AML-193 (cell line): ENCODE measurements at regions not wholly inside any gene's neighbourhood (a gene's known extent, or its start where the extent isn't known, plus 50 kb on each side); places are given as distances from the start of the nearest gene placed in this dataset.

Experiments used
- DNase-seq, 2 experiments: peaks; one replicate each; lab custom pipeline; 2025; lab: John Stamatoyannopoulos, UW

DNA sequence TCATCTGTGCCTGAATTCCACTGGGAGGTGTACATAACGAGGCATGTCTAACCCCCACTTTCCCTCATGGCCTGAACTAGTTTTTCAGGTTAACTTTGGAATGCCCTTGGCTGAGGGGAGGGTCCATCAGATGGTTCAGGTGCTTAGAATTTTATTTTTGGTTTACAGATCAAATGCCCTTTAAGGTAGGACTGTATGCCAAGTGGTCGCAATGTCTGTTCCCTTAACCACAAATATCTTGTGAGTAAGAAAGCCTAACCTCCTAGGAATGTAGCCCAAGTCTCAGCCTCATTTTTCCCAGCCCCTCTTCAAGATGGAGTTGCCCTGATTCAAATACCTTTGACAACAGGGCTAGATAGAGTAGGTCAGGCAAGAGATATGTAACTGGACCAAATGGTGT lies 78.4 kb downstream of the RNASET2 start:
- no peak for DNase-seq

DNA sequence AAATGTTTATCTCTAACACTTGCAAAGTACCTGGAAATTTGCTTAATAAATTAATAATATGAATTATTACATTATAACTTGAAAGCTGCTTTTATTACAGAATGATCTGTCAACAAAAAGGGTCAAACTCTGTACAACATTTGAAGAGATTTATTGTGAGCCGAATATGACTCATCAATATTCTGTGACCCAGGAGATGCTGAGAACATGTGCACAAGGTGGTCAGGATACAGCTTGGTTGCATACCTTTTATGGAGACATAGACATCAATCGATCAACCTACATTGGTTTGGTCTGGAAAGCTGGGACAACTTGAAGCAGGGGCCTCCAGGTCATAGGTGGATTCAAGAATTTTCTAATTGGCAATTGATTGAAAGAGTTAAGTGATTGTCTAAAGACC lies 79.0 kb downstream of the RNASET2 start:
- DNase-seq: no peak

GRCh38 chr6:166872531-166873009 lies 83.8 kb downstream of the RNASET2 start:
- no peak for DNase-seq

GRCh38 chr6:166870602-166871208 lies 85.6 kb downstream of the RNASET2 start:
- DNase-seq: no peak

GRCh38 chr6:166866839-166867637 lies 89.3 kb downstream of the RNASET2 start:
- DNase-seq: no peak

DNA sequence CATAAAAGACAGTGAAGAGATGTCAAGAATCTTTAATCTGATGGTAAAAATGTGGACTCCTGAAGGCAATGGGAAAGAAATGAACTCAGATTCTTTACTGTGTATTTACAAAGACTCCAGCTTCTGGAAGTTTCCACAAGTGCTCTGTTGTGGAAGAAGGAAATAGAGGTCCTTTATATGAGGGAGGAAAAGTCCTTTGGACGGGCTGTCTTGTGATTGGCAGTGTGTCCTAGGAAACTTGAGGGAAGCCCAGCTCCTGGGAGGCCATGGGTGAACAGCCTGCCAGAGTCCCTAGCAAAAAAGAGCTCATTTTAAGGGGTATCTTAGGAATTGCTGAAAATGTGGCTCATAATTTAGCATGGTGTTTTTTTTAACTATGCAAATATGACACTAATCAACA lies 92.0 kb downstream of the RNASET2 start:
- no peak for DNase-seq

GRCh38 chr6:166862978-166863530 lies 93.3 kb downstream of the RNASET2 start:
- DNase-seq: no peak

- no peak for DNase-seq
Measured at GRCh38 chr6:166862287-166862977, 93.9 kb downstream of the RNASET2 start.

DNA sequence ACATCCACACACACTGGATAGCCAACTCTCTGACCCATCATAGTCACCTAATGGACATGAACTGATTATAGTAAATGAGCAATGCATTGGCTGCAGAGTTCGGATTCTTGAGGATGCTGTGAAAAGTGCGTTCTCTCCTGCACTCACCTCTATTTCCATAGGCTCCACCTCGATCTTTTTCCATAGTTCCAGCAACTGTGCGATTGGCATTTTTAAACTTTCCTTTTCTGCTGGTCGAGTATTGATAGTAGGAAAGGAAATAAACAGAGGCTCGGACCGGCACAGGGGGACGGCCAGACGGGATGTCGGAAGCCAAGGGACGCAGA lies 94.4 kb downstream of the RNASET2 start:
- no peak for DNase-seq

DNA sequence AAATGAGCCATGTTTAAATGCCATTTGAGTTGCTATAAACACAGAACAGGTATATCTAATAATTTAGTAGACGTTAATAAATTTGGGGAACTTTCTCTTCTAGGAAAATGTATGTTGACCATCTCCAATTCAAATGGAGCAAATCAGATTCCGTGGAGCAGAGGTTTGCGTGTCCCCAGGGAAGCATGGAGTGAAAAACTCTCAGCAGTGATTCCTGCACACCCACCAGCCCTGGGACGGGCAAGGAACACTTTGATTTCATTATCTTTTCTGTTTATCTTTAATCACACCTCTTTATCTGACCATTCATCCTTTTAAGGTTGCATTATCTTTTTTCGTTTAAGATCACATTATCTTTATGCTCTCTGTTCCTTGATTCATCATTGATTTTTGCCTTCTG lies 95.0 kb downstream of the RNASET2 start:
- no peak for DNase-seq

GRCh38 chr6:166860392-166860791 lies 96.0 kb downstream of the RNASET2 start:
- DNase-seq: no peak

GRCh38 chr6:166855416-166855815 lies 100.9 kb downstream of the RNASET2 start:
- DNase-seq: peak; percentile 33 to 35

GRCh38 chr6:166853371-166854325 lies 102.7 kb downstream of the RNASET2 start:
- DNase-seq: no peak

DNA sequence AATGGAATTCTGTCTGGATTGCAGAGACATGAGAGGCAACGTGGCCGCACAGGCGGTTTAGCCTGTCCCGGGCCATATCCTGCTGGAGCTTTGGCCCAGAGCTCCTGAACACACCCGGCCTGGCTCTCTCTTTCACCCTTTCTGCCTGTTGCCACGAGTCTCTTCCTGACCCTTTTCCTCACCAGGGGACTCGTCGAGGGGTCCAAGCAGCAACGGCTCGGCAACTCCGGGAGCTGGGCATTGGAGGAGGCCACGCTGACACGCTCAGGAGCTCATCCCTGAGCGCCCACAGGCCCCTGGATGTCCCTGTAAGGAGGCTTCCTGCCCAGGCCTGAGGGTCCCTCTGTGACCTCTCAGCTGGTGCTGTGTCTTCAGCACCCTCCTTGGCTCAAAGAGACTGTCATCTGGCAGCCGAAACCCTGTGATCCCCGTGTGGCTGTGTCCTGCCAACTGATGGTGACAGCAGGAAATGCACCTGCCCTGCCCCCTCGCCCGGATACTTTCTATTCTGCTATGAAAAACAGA lies 103.8 kb downstream of the RNASET2 start:
- no peak for DNase-seq

GRCh38 chr6:166851911-166852310 lies 104.4 kb downstream of the RNASET2 start:
- no peak for DNase-seq

GRCh38 chr6:166851426-166851825 lies 104.9 kb downstream of the RNASET2 start:
- DNase-seq: no peak

DNA sequence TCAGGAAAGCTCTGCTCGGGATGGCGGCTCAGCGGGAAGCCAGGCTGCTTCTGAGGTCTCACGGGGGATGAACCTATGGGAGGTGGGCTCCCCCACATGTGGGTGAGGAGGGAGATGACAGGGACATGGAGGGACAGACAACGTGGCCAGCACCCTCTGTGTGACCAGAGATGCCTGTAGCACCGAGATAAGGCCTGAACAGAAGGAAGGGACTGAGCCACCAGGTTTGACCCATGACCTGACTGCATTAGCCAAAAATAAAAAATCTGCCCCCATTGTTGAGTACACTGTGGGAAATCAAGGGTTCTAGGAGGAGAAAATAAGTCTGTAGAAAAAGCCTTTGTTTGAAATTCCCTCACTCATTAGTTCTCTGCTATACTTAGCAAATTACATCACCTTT lies 105.7 kb downstream of the RNASET2 start:
- DNase-seq: no peak

- no peak for DNase-seq
Measured at GRCh38 chr6:166849749-166850183, 106.6 kb downstream of the RNASET2 start.

DNA sequence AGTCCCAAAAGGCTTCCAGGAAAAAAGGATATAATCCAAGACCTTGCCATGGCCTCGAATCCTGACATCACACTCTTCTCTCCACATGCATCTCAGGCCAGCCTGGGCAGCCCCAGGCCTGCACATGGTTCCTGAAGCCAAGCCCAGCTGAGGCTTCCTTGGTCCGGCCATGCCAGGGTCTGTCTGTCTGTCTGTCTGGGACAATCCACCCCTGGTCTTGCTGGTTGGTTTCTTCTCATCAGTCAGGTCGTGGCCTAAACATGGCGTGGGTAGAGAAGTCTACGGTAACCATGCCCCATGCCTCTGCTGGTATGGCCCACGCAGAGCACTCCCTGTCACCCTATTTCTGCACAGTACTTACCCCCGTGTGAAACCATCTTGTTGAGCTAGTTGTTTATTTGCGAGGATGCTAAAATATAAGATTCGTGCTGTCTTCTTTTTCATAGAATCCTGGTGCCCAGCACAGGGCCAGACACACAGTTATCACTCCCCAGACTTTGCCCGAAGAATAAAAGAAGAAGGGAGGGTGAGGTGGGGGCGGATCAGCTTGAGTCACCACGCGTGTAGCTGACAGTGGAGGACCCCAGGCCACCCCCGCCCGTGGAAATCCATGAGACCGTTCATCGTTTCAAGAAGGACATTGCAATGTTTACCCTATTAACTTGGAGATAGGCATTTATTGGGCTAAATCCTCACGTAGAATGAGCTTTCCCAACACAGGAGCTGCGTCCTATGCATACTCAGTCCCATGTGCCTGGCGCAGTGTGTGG lies 107.2 kb downstream of the RNASET2 start:
- no peak for DNase-seq

- DNase-seq: peak; percentile 4 to 6
Measured at GRCh38 chr6:166846446-166847142, 109.8 kb downstream of the RNASET2 start.
